Endodermal cell (in vitro differentiated cells): ENCODE measurements at regions not wholly inside any gene's neighbourhood (a gene's known extent, or its start where the extent isn't known, plus 50 kb on each side); places are given as distances from the start of the nearest gene placed in this dataset.

Experiments used
- DNase-seq: peaks from one replicate; pipeline ENCODE4 v3.0.0-alpha.2; 2017
- H3K27ac ChIP-seq: 2 replicates; pipeline ENCODE4 v1.5.1; 2013; ENCODE audit warnings: mild to moderate bottlenecking, low read depth, low read length, moderate library complexity
- H3K27me3 ChIP-seq: 2 replicates; pipeline ENCODE4 v1.6.1; 2013; ENCODE audit warnings: mild to moderate bottlenecking, low read length, moderate library complexity; ENCODE audit not compliant: insufficient read depth, control insufficient read depth, poor library complexity, severe bottlenecking
- H3K36me3 ChIP-seq: 2 replicates; pipeline ENCODE4 v1.7.0; 2013; ENCODE audit warnings: mild to moderate bottlenecking, low read length, moderate library complexity; ENCODE audit not compliant: control insufficient read depth, insufficient read depth
- H3K4me1 ChIP-seq: one replicate; pipeline ENCODE4 v1.7.0; 2013; ENCODE audit warnings: low read length; ENCODE audit not compliant: control insufficient read depth, insufficient read depth
- H3K4me3 ChIP-seq: 2 replicates; pipeline ENCODE4 v1.5.1; 2013; ENCODE audit warnings: mild to moderate bottlenecking, low read length, moderate library complexity
- H3K9ac ChIP-seq: 2 replicates; pipeline ENCODE4 v1.6.1; 2013; ENCODE audit warnings: mild to moderate bottlenecking, low read length, moderate library complexity; ENCODE audit not compliant: poor library complexity, severe bottlenecking; ENCODE audit errors: extremely low read depth
- H3K9me3 ChIP-seq: 2 replicates; pipeline ENCODE4 v1.6.1; 2013; ENCODE audit warnings: mild to moderate bottlenecking, low read length, moderate library complexity; ENCODE audit not compliant: control insufficient read depth
- H3K27ac Mint-ChIP-seq: 2 replicates; pipeline ENCODE4 v1.8.0; 2020; ENCODE audit warnings: mixed read lengths
- H3K27me3 Mint-ChIP-seq: 2 replicates; pipeline ENCODE4 v1.8.0; 2021; ENCODE audit warnings: mild to moderate bottlenecking, mixed read lengths; ENCODE audit not compliant: insufficient read depth
- H3K36me3 Mint-ChIP-seq: 2 replicates; pipeline ENCODE4 v1.8.0; 2020; ENCODE audit warnings: low read depth, mixed read lengths
- H3K4me1 Mint-ChIP-seq: 2 replicates; pipeline ENCODE4 v1.8.0; 2020; ENCODE audit warnings: mixed read lengths
- H3K4me3 Mint-ChIP-seq: 2 replicates; pipeline ENCODE4 v1.8.0; 2020; ENCODE audit warnings: mild to moderate bottlenecking, moderate library complexity, mixed read lengths
- H3K9me3 Mint-ChIP-seq: 2 replicates; pipeline ENCODE4 v1.8.0; 2020; ENCODE audit warnings: mild to moderate bottlenecking, mixed read lengths
- CTCF ChIP-seq: fragments of 200-600 bp; sonication (generic); conservative IDR thresholded peaks from 2 replicates; pipeline ENCODE4 v1.5.0; 2021; ENCODE audit warnings: antibody characterized with exemption, mild to moderate bottlenecking
- WGBS, 2 experiments: methylation state at CpG; one replicate each; pipeline versions ENCODE4 v1.1.5 to v1.1.7; 2013; ENCODE audit warnings: missing lambda C conversion rate in 2 of 2, mixed read lengths in 1 of 2; ENCODE audit not compliant: insufficient coverage in 1 of 2, insufficient read length in 1 of 2; 5-methylcytosine and 5-hydroxymethylcytosine counted together

- no peak overlapping the region for H3K9ac ChIP-seq
- Mint-ChIP-seq H3K4me3 (no peak overlapping the region), H3K27ac (no peak overlapping the region), H3K27me3 (no peaks in the 10 kb centered on the region), H3K4me1 (peaks cover 36% of the 10 kb centered on the region), H3K36me3 (no peaks in the 10 kb centered on the region), H3K9me3 (no peaks in the 10 kb centered on the region)
- H3K4me3 ChIP-seq: no peak overlapping the region
- no peak overlapping the region for H3K27ac ChIP-seq
- DNase-seq: peak; percentile 86
- H3K9me3 ChIP-seq: no peaks in the 10 kb centered on the region
- no peaks in the 10 kb centered on the region for H3K4me1 ChIP-seq
- H3K27me3 ChIP-seq: no peaks in the 10 kb centered on the region
- 84% methylated on average over 8 of the region's 8 CpGs; no CpG with 5 or more reads in 1 of the 2 experiments for WGBS, 2 experiments
- TF ChIP-seq CTCF: no peak
- H3K36me3 ChIP-seq: no peaks in the 10 kb centered on the region
These were observed 119.7 kb upstream of the WNT4 start for GRCh38 chr1:22262583-22262982.

GRCh38 chr1:22263359-22263758 is 120.5 kb upstream of the WNT4 start:
- WGBS, 2 experiments: 93 to 95% methylated on average over 6 to 10 of the region's 10 CpGs

GRCh38 chr1:22264464-22265341 is 121.8 kb upstream of the WNT4 start:
- peak; percentile 72 for DNase-seq
- H3K9me3 Mint-ChIP-seq: no peaks in the 10 kb centered on the region
- 65 to 68% methylated on average over 8 to 15 of the region's 15 CpGs for WGBS, 2 experiments
- Histone ChIP-seq H3K4me1 (no peaks in the 10 kb centered on the region), H3K9ac (no peak overlapping the region), H3K4me3 (no peak overlapping the region), H3K9me3 (no peaks in the 10 kb centered on the region), H3K36me3 (no peaks in the 10 kb centered on the region), H3K27ac (no peak overlapping the region), H3K27me3 (no peaks in the 10 kb centered on the region)
- no peak overlapping the region for H3K4me3 Mint-ChIP-seq
- peak overlapping the region; percentile 86 for H3K27ac Mint-ChIP-seq
- H3K36me3 Mint-ChIP-seq: no peaks in the 10 kb centered on the region
- peaks cover 29% of the 10 kb centered on the region for H3K4me1 Mint-ChIP-seq
- H3K27me3 Mint-ChIP-seq: no peaks in the 10 kb centered on the region
- TF ChIP-seq CTCF: no peak

More at GRCh38 chr1:22263359-22263758, 120.5 kb upstream of the WNT4 start:
- H3K4me1 ChIP-seq: no peaks in the 10 kb centered on the region
- H3K27ac ChIP-seq: no peak overlapping the region
- no peaks in the 10 kb centered on the region for H3K36me3 ChIP-seq
- no peaks in the 10 kb centered on the region for H3K9me3 Mint-ChIP-seq
- no peak overlapping the region for H3K4me3 Mint-ChIP-seq
- DNase-seq: no peak
- H3K36me3 Mint-ChIP-seq: no peaks in the 10 kb centered on the region
- no peaks in the 10 kb centered on the region for H3K9me3 ChIP-seq
- H3K9ac ChIP-seq: no peak overlapping the region
- H3K27me3 Mint-ChIP-seq: no peaks in the 10 kb centered on the region
- H3K27ac Mint-ChIP-seq: no peak overlapping the region
- no peaks in the 10 kb centered on the region for H3K27me3 ChIP-seq
- H3K4me3 ChIP-seq: no peak overlapping the region
- no peak for TF ChIP-seq CTCF
- peaks cover 36% of the 10 kb centered on the region for H3K4me1 Mint-ChIP-seq
